Esophagus muscularis mucosa (tissue), 4 donors: ENCODE measurements at regions not wholly inside any gene's neighbourhood (a gene's known extent, or its start where the extent isn't known, plus 50 kb on each side); places are given as distances from the start of the nearest gene placed in this dataset.

Source experiments
- DNase-seq: peaks from one replicate; pipeline ENCODE4 v3.0.0-alpha.2; 2017; ENCODE audit errors: extremely low spot score
- H3K27ac ChIP-seq, 4 donors: fragments of 200-600 bp; sonication (generic); replicated peaks in 1 of 4; 1 replicate in 3 of 4; 2 replicates in 1 of 4; pipeline ENCODE4 v1.5.1; 2016 to 2019; ENCODE audit warnings: mild to moderate bottlenecking in 1 of 4
- H3K27me3 ChIP-seq, 4 donors: fragments of 200-600 bp; sonication (generic); one replicate each; pipeline versions ENCODE4 v1.5.1 to v1.6.0; 2016 to 2019
- H3K36me3 ChIP-seq, 4 donors: fragments of 200-600 bp; sonication (generic); one replicate each; pipeline ENCODE4 v1.5.1; 2016 to 2019
- H3K4me1 ChIP-seq, 4 donors: fragments of 200-600 bp; sonication (generic); one replicate each; pipeline ENCODE4 v1.5.1; 2016 to 2019
- H3K4me3 ChIP-seq, 4 donors: fragments of 200-600 bp; sonication (generic); 1 replicate in 2 of 4; 2 replicates in 2 of 4; pipeline ENCODE4 v1.5.1; 2016 to 2019; ENCODE audit warnings: mild to moderate bottlenecking in 4 of 4, moderate library complexity in 1 of 4
- H3K9me3 ChIP-seq, 4 donors: fragments of 200-600 bp; sonication (generic); 1 replicate in 3 of 4; 2 replicates in 1 of 4; pipeline ENCODE4 v1.5.1; 2016 to 2019
- EP300 ChIP-seq: sonication (generic); formaldehyde crosslinking; IDR thresholded peaks from one replicate; pipeline ENCODE4 v1.6.1; 2017; ENCODE audit warnings: antibody characterized with exemption
- POLR2A ChIP-seq: fragments of 450-650 bp; IDR thresholded peaks from one replicate; pipeline ENCODE4 v1.6.1; 2017; ENCODE audit warnings: antibody characterized with exemption, moderate library complexity, mild to moderate bottlenecking, low read depth
- POLR2AphosphoS5 ChIP-seq, 2 donors: sonication (generic); formaldehyde crosslinking; IDR thresholded peaks; one replicate each; pipeline ENCODE4 v1.6.1; 2017; ENCODE audit warnings: antibody characterized with exemption in 2 of 2
- WGBS: methylation state at CpG from one replicate; pipeline ENCODE4 v1.1.5; 2018; 5-methylcytosine and 5-hydroxymethylcytosine counted together
- intact Hi-C: fragments of 100-400 bp; cut with DNase I; formaldehyde crosslinking; loops from one replicate; pipeline ENCODE4 v1.15.1; 2023
- TF ChIP-seq, protein P1 (sequence below), 3 experiments: fragments of 200-600 bp in 2 of 3; fragments of 450-650 bp in 1 of 3; sonication (generic) in 2 of 3; IDR thresholded peaks; one replicate each; pipeline ENCODE4 v1.5.1; 2017 to 2019; ENCODE audit warnings: antibody characterized with exemption in 3 of 3, mild to moderate bottlenecking in 2 of 3, moderate library complexity in 1 of 3

DNA sequence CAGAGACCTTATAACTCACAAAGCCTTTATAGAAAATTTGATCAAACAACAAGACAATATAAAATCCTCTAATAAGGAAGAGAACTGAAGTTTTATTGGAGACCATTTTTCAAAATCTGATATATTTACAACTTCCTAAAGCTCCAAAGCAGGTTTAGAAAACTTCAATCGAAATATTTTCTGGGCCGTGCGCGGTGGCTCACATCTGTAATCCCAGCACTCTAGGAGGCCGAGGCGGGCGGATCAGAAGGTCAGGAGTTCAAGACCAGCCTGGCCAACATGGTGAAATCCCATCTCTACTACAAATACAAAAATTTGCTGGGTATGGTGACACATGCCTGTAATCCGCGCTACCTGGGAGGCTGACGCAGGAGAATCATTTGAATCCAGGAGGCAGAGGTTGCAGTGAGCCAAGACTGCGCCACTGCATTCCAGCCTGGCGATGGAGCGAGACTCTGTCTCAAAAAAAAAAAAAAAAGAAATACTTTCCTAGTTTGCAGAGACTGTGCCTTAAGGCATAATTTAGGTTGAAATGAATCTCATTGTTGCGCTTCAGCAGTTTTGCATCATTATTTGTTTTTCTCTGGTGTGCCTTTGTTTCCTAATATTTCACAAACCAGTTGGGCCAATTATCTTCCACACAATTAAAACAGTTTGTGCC is 60.6 kb upstream of the ASIP start:
- intact Hi-C loops = no loop called here
- H3K27me3 ChIP-seq = peaks cover 0 to 12% (median 0%) of the 10 kb centered on the region in 4 donors
- 87% methylated on average over 14 of the region's 14 CpGs for WGBS

DNA sequence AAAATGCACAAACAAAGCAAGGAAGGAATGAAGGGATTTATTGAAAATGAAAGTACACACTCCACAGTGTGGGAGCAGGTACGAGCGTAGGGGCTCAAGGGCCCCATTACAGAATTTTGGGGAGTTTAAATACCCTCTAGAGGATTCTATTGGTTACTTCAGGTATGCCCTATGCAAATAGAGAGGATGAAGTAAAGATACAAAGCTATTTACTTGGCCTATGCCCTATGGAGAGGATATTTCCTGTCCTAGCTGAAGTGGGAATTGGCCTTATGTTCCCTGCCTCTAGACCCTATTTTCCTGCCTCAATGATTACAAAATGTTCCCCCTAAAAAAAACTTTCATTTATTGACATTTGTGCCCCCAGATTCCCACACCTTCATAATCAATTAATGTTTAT is 59.7 kb upstream of the ASIP start:
- Histone ChIP-seq H3K4me1 (no peaks in the 10 kb centered on the region), H3K36me3 (no peaks in the 10 kb centered on the region), H3K4me3 (no peak overlapping the region), H3K9me3 (no peaks in the 10 kb centered on the region), H3K27ac (no peak overlapping the region), H3K27me3 (peaks cover 0 to 12% (median 0%) of the 10 kb centered on the region in 4 donors)
- intact Hi-C loops = no loop called here
- 91% methylated on average over 2 of the region's 2 CpGs for WGBS
- no peak for DNase-seq
- TF ChIP-seq POLR2AphosphoS5 (IDR thresholded peaks at IDR 0.05) = no peak
- TF ChIP-seq EP300 = no peak
- TF ChIP-seq POLR2A = no peak

More for the DNA sequence above, 60.6 kb upstream of the ASIP start:
- no peak for DNase-seq
- H3K4me1 ChIP-seq = no peaks in the 10 kb centered on the region
- no peaks in the 10 kb centered on the region for H3K36me3 ChIP-seq
- no peaks in the 10 kb centered on the region for H3K9me3 ChIP-seq
- no peak overlapping the region for H3K27ac ChIP-seq
- no peak for TF ChIP-seq EP300
- TF ChIP-seq, protein P1, sequence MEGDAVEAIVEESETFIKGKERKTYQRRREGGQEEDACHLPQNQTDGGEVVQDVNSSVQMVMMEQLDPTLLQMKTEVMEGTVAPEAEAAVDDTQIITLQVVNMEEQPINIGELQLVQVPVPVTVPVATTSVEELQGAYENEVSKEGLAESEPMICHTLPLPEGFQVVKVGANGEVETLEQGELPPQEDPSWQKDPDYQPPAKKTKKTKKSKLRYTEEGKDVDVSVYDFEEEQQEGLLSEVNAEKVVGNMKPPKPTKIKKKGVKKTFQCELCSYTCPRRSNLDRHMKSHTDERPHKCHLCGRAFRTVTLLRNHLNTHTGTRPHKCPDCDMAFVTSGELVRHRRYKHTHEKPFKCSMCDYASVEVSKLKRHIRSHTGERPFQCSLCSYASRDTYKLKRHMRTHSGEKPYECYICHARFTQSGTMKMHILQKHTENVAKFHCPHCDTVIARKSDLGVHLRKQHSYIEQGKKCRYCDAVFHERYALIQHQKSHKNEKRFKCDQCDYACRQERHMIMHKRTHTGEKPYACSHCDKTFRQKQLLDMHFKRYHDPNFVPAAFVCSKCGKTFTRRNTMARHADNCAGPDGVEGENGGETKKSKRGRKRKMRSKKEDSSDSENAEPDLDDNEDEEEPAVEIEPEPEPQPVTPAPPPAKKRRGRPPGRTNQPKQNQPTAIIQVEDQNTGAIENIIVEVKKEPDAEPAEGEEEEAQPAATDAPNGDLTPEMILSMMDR (IDR thresholded peaks at IDR 0.05) = no peak
- no peak for TF ChIP-seq POLR2A
- no peak for TF ChIP-seq POLR2AphosphoS5 (IDR thresholded peaks at IDR 0.05)
- no peak overlapping the region for H3K4me3 ChIP-seq

- DNase-seq = peak; percentile 80
- WGBS = 73% methylated on average over 9 of the region's 9 CpGs
- TF ChIP-seq POLR2AphosphoS5 (IDR thresholded peaks at IDR 0.05) (no peak), EP300 (no peak), POLR2A (no peak)
- TF ChIP-seq, protein P1 (IDR thresholded peaks at IDR 0.05) = no peak
- H3K9me3 ChIP-seq = no peaks in the 10 kb centered on the region
- no peaks in the 10 kb centered on the region for H3K36me3 ChIP-seq
- no peak overlapping the region for H3K27ac ChIP-seq
- peaks cover 0 to 12% (median 0%) of the 10 kb centered on the region in 4 donors for H3K27me3 ChIP-seq
- intact Hi-C loops = no loop called here
- H3K4me1 ChIP-seq = peaks cover 0 to 5% (median 5%) of the 10 kb centered on the region in 4 donors
- H3K4me3 ChIP-seq = no peak overlapping the region
Observed at GRCh38 chr20:34185766-34186620, 55.2 kb upstream of the ASIP start.

DNA sequence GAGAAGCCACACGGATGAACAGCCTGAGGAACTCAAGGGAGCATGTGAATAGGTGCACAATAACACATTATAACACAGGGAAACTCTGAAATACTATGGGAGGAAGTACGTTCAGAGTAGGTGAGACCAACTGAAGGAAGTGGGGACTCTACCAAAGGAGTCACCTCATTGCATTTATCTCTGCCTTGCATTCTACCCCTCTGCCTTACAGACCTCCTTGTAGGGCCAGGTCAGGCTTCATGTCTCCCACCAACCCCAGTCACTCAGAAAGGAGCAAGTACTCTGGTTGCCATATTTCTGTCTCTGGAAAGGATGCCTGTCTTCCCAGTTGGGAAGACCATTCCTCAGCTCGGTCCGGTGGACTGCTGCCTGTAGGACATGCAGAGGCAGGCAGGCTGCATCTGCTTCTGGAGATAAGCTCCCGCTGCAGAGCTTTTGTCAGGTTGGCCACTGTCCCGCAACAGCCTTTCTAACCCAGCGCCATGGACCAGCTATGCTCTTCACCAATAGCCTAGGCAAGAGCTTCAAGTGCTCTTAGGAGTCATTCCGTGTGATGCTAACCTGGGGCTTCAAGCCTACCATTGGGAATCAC is 51.6 kb upstream of the ASIP start:
- intact Hi-C loops = no loop called here
- Histone ChIP-seq H3K36me3 (no peaks in the 10 kb centered on the region), H3K9me3 (no peaks in the 10 kb centered on the region), H3K27ac (no peak overlapping the region), H3K4me3 (no peak overlapping the region), H3K27me3 (peaks cover 0 to 3% (median 0%) of the 10 kb centered on the region in 4 donors), H3K4me1 (peaks cover 0 to 6% (median 5%) of the 10 kb centered on the region in 4 donors)
- DNase-seq = peak; percentile 53
- TF ChIP-seq POLR2AphosphoS5 (IDR thresholded peaks at IDR 0.05) (no peak), EP300 (no peak)
- 83% methylated on average over 8 of the region's 8 CpGs for WGBS

GRCh38 chr20:34190262-34190661 is 51.0 kb upstream of the ASIP start:
- no peak for TF ChIP-seq POLR2AphosphoS5 (IDR thresholded peaks at IDR 0.05)
- TF ChIP-seq, protein P1 (IDR thresholded peaks at IDR 0.05) = no peak
- TF ChIP-seq POLR2A = no peak
- no peak for TF ChIP-seq EP300
- Histone ChIP-seq H3K9me3 (no peaks in the 10 kb centered on the region), H3K27me3 (peaks cover 0 to 4% (median 0%) of the 10 kb centered on the region in 4 donors), H3K36me3 (no peaks in the 10 kb centered on the region), H3K4me3 (no peak overlapping the region), H3K27ac (no peak overlapping the region), H3K4me1 (peaks cover 0 to 6% (median 5%) of the 10 kb centered on the region in 4 donors)
- 40% methylated on average over 3 of the region's 3 CpGs for WGBS
- intact Hi-C loops = no loop called here
- DNase-seq = no peak
